SK-N-SH (cell line): ENCODE measurements at regions not wholly inside any gene's neighbourhood (a gene's known extent, or its start where the extent isn't known, plus 50 kb on each side); places are given as distances from the start of the nearest gene placed in this dataset.

ENCODE experiments used
- CTCF ChIA-PET: fragments of 300-600, 350-600 bp; formaldehyde crosslinking; extraction: SDS; loops from one replicate; lab custom pipeline; 2021; lab: Yijun Ruan, JAX
- POLR2A ChIA-PET: fragments of 350-600 bp; sonication (Branson Sonifier 250); formaldehyde crosslinking; extraction: SDS; loops from one replicate; lab custom pipeline; 2020; ENCODE audit warnings: antibody characterized with exemption, inconsistent platforms; lab: Yijun Ruan, JAX
- DNase-seq: peaks from one replicate; pipeline ENCODE4 v3.0.0; 2012
- H2AFZ ChIP-seq: fragments of 200-600 bp; sonication (generic); 2 replicates; pipeline ENCODE4 v1.8.1; 2016; ENCODE audit warnings: antibody characterized with exemption, mild to moderate bottlenecking, low read depth
- H3F3A ChIP-seq: fragments of 200-600 bp; sonication (generic); replicated peaks from 2 replicates; pipeline ENCODE3; 2016; ENCODE audit warnings: antibody characterized with exemption, mild to moderate bottlenecking; ENCODE audit not compliant: insufficient read depth
- H3K27ac ChIP-seq, 2 experiments: fragments of 200-500 bp in 1 of 2; fragments of 200-600 bp in 1 of 2; sonication (Bioruptor generic) in 1 of 2; sonication (generic), shearing (Covaris generic) in 1 of 2; 2 replicates each; pipeline versions ENCODE4 v1.5.1 to v1.6.1; 2014 to 2016; ENCODE audit warnings: low read depth in 2 of 2, inconsistent platforms in 1 of 2, low read length in 1 of 2, mild to moderate bottlenecking in 1 of 2, mixed read lengths in 1 of 2
- H3K27me3 ChIP-seq: fragments of 200-600 bp; sonication (generic), shearing (Covaris generic); 2 replicates; pipeline ENCODE4 v1.6.1; 2016; ENCODE audit warnings: mixed run types; ENCODE audit not compliant: insufficient read depth
- H3K36me3 ChIP-seq, 2 experiments: fragments of 200-500 bp in 1 of 2; fragments of 200-600 bp in 1 of 2; sonication (Bioruptor generic) in 1 of 2; sonication (generic) in 1 of 2; replicated peaks in 1 of 2; 2 replicates each; pipeline versions ENCODE3 to v1.5.1; 2014 to 2016; ENCODE audit warnings: low read length in 1 of 2, mild to moderate bottlenecking in 1 of 2; ENCODE audit not compliant: insufficient read depth in 2 of 2, control insufficient read depth in 1 of 2
- H3K4me1 ChIP-seq, 2 experiments: fragments of 200-500 bp in 1 of 2; fragments of 200-600 bp in 1 of 2; sonication (Bioruptor generic) in 1 of 2; sonication (generic), shearing (Covaris generic) in 1 of 2; 2 replicates each; pipeline versions ENCODE4 v1.5.1 to v1.6.1; 2014 to 2016; ENCODE audit warnings: low read depth in 1 of 2, low read length in 1 of 2, mixed run types in 1 of 2; ENCODE audit not compliant: insufficient read depth in 2 of 2, control insufficient read depth in 1 of 2
- H3K4me2 ChIP-seq: fragments of 200-600 bp; sonication (generic), shearing (Covaris generic); 2 replicates; pipeline ENCODE4 v1.6.1; 2017; ENCODE audit warnings: mixed run types
- H3K4me3 ChIP-seq, 2 experiments: fragments of 200-500 bp in 1 of 2; fragments of 200-600 bp in 1 of 2; sonication (Bioruptor generic) in 1 of 2; sonication (generic), shearing (Covaris generic) in 1 of 2; 2 replicates each; pipeline versions ENCODE4 v1.5.1 to v1.8.1; 2014 to 2016; ENCODE audit warnings: low read depth in 2 of 2, inconsistent platforms in 1 of 2, low read length in 1 of 2, mild to moderate bottlenecking in 1 of 2, mixed read lengths in 1 of 2, moderate library complexity in 1 of 2
- H3K79me2 ChIP-seq: fragments of 200-600 bp; sonication (generic); 2 replicates; pipeline ENCODE4 v1.8.1; 2017; ENCODE audit warnings: mild to moderate bottlenecking; ENCODE audit not compliant: insufficient read depth
- H3K9ac ChIP-seq: fragments of 200-600 bp; sonication (generic); 2 replicates; pipeline ENCODE4 v1.6.1; 2017; ENCODE audit warnings: mixed run types
- H3K9me2 ChIP-seq: fragments of 200-600 bp; sonication (generic); 2 replicates; pipeline ENCODE4 v1.6.1; 2017; ENCODE audit warnings: mixed run types
- H3K9me3 ChIP-seq: fragments of 200-600 bp; sonication (generic); 2 replicates; pipeline ENCODE4 v1.6.1; 2017; ENCODE audit warnings: mixed run types, mild to moderate bottlenecking, moderate library complexity
- H4K20me1 ChIP-seq: fragments of 200-600 bp; sonication (generic); 2 replicates; pipeline ENCODE4 v1.6.1; 2017; ENCODE audit warnings: mild to moderate bottlenecking, mixed run types; ENCODE audit not compliant: insufficient read depth
- CHD2 ChIP-seq: fragments of 150-350 bp; IDR thresholded peaks from 2 replicates; pipeline ENCODE4 v1.6.1; 2018; ENCODE audit warnings: low read length; ENCODE audit not compliant: partially characterized antibody
- CTCF ChIP-seq: fragments of 200-600 bp; sonication (generic); IDR thresholded peaks from 2 replicates; pipeline ENCODE4 v1.6.1; 2017; ENCODE audit warnings: antibody characterized with exemption, mild to moderate bottlenecking, moderate library complexity
- EP300 ChIP-seq, 2 experiments: IDR thresholded peaks; 2 replicates each; pipeline versions ENCODE4 v1.4.0 to v1.6.1; 2012; ENCODE audit warnings: borderline replicate concordance in 1 of 2, low read depth in 1 of 2, low read length in 1 of 2
- EZH2phosphoT487 ChIP-seq: fragments of 200-600 bp; sonication (generic); IDR thresholded peaks from 2 replicates; pipeline ENCODE4 v1.6.1; 2017; ENCODE audit warnings: low read depth, mixed run types, mild to moderate bottlenecking, antibody characterized with exemption, moderate library complexity, borderline replicate concordance
- FOXJ3 ChIP-seq: sonication (generic); formaldehyde crosslinking; IDR thresholded peaks from 2 replicates; pipeline ENCODE4 v1.5.1; 2020; ENCODE audit warnings: mild to moderate bottlenecking, missing genetic modification reagents
- GATA2 ChIP-seq: sonication (generic); formaldehyde crosslinking; IDR thresholded peaks from 2 replicates; pipeline ENCODE4 v1.5.0; 2020; ENCODE audit warnings: mild to moderate bottlenecking, missing genetic modification reagents
- JUND ChIP-seq: IDR thresholded peaks from 2 replicates; pipeline ENCODE4 v1.4.0; 2012
- MXI1 ChIP-seq: IDR thresholded peaks from 2 replicates; pipeline ENCODE4 v1.6.1; 2012; ENCODE audit warnings: mild to moderate bottlenecking, low read depth, low read length, improper control_type of control experiment
- NRF1 ChIP-seq: IDR thresholded peaks from 2 replicates; pipeline ENCODE4 v1.6.1; 2012; ENCODE audit warnings: low read depth, mild to moderate bottlenecking, low read length
- PBX3 ChIP-seq: IDR thresholded peaks from 2 replicates; pipeline ENCODE4; 2012
- POLR2AphosphoS5 ChIP-seq: IDR thresholded peaks from 2 replicates; pipeline ENCODE4 v1.6.1; 2012; ENCODE audit warnings: low read depth, low read length
- RCOR1 ChIP-seq: fragments of 150-350 bp; IDR thresholded peaks from 2 replicates; pipeline ENCODE4 v1.6.1; 2017; ENCODE audit warnings: antibody characterized with exemption, low read length
- RFX5 ChIP-seq: IDR thresholded peaks from 2 replicates; pipeline ENCODE4 v1.6.1; 2012; ENCODE audit warnings: mild to moderate bottlenecking, improper control_type of control experiment, low read length
- SMC3 ChIP-seq: IDR thresholded peaks from 2 replicates; pipeline ENCODE4 v1.6.1; 2012; ENCODE audit warnings: low read depth, low read length, improper control_type of control experiment
- TAF1 ChIP-seq: IDR thresholded peaks from 2 replicates; pipeline ENCODE4 v1.6.1; 2012; ENCODE audit warnings: low read depth, mild to moderate bottlenecking, low read length, moderate library complexity, borderline replicate concordance
- TCF12 ChIP-seq: IDR thresholded peaks from 2 replicates; pipeline ENCODE4 v1.4.0; 2012
- TEAD4 ChIP-seq: IDR thresholded peaks from 2 replicates; pipeline ENCODE4 v1.4.0; 2012; ENCODE audit warnings: mild to moderate bottlenecking, borderline replicate concordance; ENCODE audit not compliant: insufficient read depth
- USF2 ChIP-seq: fragments of 150-350 bp; IDR thresholded peaks from 2 replicates; pipeline ENCODE4 v1.6.1; 2017; ENCODE audit warnings: antibody characterized with exemption, low read length, low read depth, borderline replicate concordance
- YY1 ChIP-seq: IDR thresholded peaks from 2 replicates; pipeline ENCODE4 v1.4.0; 2012; ENCODE audit warnings: low read depth, mild to moderate bottlenecking
- WGBS: methylation state at CpG from one replicate; pipeline ENCODE4 v1.1.6; 2017; ENCODE audit warnings: low lambda C conversion rate; 5-methylcytosine and 5-hydroxymethylcytosine counted together

GRCh38 chr4:15145709-15146108 is 143.4 kb downstream of the CPEB2 start:
- Histone ChIP-seq H3F3A (no peaks in the 10 kb centered on the region), H3K9ac (no peak overlapping the region), H3K4me1 (peaks cover 14 to 34% of the 10 kb centered on the region in 2 experiments; a peak in 3 of 4 replicates)
- CTCF ChIA-PET: interaction anchor here (1.1 kb wide), 1 partner anchor 17 kb away, joined by 4 read pairs; no protein-coding TSS in a partner anchor
- TF ChIP-seq PBX3 (no peak), EP300 (IDR thresholded peaks at IDR 0.05; ENCODE audit: borderline replicate concordance in 1 of 2, low read depth in 1 of 2, low read length in 1 of 2) (no peak), TAF1 (no peak), CTCF (no peak)
- TF ChIP-seq, all 33 proteins: peak for 0
- Histone ChIP-seq H3K36me3 (no peaks in the 10 kb centered on the region), H3K79me2 (no peaks in the 10 kb centered on the region), H2AFZ (no peak overlapping the region), H3K9me3 (no peaks in the 10 kb centered on the region), H3K4me2 (no peak overlapping the region), H3K9me2 (no peaks in the 10 kb centered on the region), H4K20me1 (no peaks in the 10 kb centered on the region), H3K27me3 (no peaks in the 10 kb centered on the region), H3K27ac (no peak overlapping the region), H3K4me3 (no peak overlapping the region)
- 72% methylated on average over 7 of the region's 7 CpGs for WGBS
- POLR2A ChIA-PET: no interaction called here
- no peak for DNase-seq

GRCh38 chr4:15147714-15148113 is 145.4 kb downstream of the CPEB2 start:
- no peaks in the 10 kb centered on the region for H4K20me1 ChIP-seq
- DNase-seq: no peak
- 78% methylated on average over 5 of the region's 5 CpGs for WGBS
- H3K27me3 ChIP-seq: no peaks in the 10 kb centered on the region
- no peak overlapping the region for H2AFZ ChIP-seq
- CTCF ChIA-PET: interaction anchor here (1.1 kb wide), 1 partner anchor 1491 kb away, joined by 3 read pairs; no protein-coding TSS in a partner anchor
- no peak overlapping the region for H3K4me3 ChIP-seq
- H3K36me3 ChIP-seq: no peaks in the 10 kb centered on the region
- H3K9ac ChIP-seq: no peak overlapping the region
- H3F3A ChIP-seq: no peaks in the 10 kb centered on the region
- POLR2A ChIA-PET: no interaction called here
- peak overlapping the region in 1 of 2 experiments; percentile 60; a peak in 2 of 4 replicates for H3K27ac ChIP-seq
- H3K4me2 ChIP-seq: no peak overlapping the region
- TF ChIP-seq SMC3 (no peak), FOXJ3 (CRISPR knock-in tag) (no peak), EP300 (IDR thresholded peaks at IDR 0.05; ENCODE audit: borderline replicate concordance in 1 of 2, low read depth in 1 of 2, low read length in 1 of 2) (no peak), TEAD4 (no peak), EZH2phosphoT487 (no peak), POLR2AphosphoS5 (no peak), MXI1 (no peak), RCOR1 (no peak), GATA2 (CRISPR knock-in tag) (no peak), TCF12 (no peak), CHD2 (no peak), JUND (no peak), RFX5 (no peak), USF2 (no peak), CTCF (no peak), NRF1 (no peak), YY1 (no peak)
- TF ChIP-seq, all 33 proteins: peak for 0
- H3K4me1 ChIP-seq: peaks cover 14 to 34% of the 10 kb centered on the region in 2 experiments; a peak in 3 of 4 replicates
- no peaks in the 10 kb centered on the region for H3K9me3 ChIP-seq
- H3K79me2 ChIP-seq: no peaks in the 10 kb centered on the region
- H3K9me2 ChIP-seq: no peaks in the 10 kb centered on the region
